ENCODE measurements at regions not wholly inside any gene's neighbourhood (a gene's known extent, or its start where the extent isn't known, plus 50 kb on each side); places are given as distances from the start of the nearest gene placed in this dataset.

GRCh38 chr3:117754058-117754457, 1044.5 kb downstream of the TUSC7 start:
- H3K4me3 ChIP-seq (ENCODE audit: low read length) = no peak overlapping the region
- TF ChIP-seq EZH2phosphoT487 (IDR thresholded peaks at IDR 0.05; ENCODE audit: borderline replicate concordance, low read length) = no peak
- TF ChIP-seq CTCF (conservative IDR thresholded peaks at IDR 0.05; ENCODE audit: low read depth, low read length) = no peak
- no peak for TF ChIP-seq EZH2 (IDR thresholded peaks at IDR 0.05; ENCODE audit: low read length, unreplicated experiment)

GRCh38 chr3:117754841-117755240, 1045.3 kb downstream of the TUSC7 start:
- Histone ChIP-seq H3K4me1 (ENCODE audit: insufficient read depth, low read length) (no peaks in the 10 kb centered on the region), H3K27ac (ENCODE audit: low read length) (no peak overlapping the region), H2AFZ (ENCODE audit: low read length) (no peak overlapping the region), H4K20me1 (ENCODE audit: low read length) (no peaks in the 10 kb centered on the region), H3K36me3 (ENCODE audit: low read depth, low read length) (no peaks in the 10 kb centered on the region), H3K4me3 (ENCODE audit: low read length) (no peak overlapping the region), H3K27me3 (ENCODE audit: low read length) (no peaks in the 10 kb centered on the region), H3K4me2 (ENCODE audit: low read length) (no peak overlapping the region), H3K9me2 (replicated peaks; ENCODE audit: low read length) (no peaks in the 10 kb centered on the region), H3K9me3 (ENCODE audit: low read length) (peaks cover 14% of the 10 kb centered on the region; the same call in 1 of the 2 replicates), H3K79me2 (ENCODE audit: low read length) (no peaks in the 10 kb centered on the region), H3F3A (ENCODE audit: low read length, unreplicated experiment) (no peaks in the 10 kb centered on the region), H3K9ac (ENCODE audit: low read length) (no peak overlapping the region)
- ATAC-seq = no peak
- ChIA-PET POLR2A (ENCODE audit: unreplicated experiment) (no interaction called here), CTCF (no interaction called here)
- DNase-seq = no peak
- intact Hi-C loops (cut with micrococcal nuclease) = no loop called here
- TF ChIP-seq CTCF (conservative IDR thresholded peaks at IDR 0.05; ENCODE audit: low read depth, low read length) = no peak
- no peak for TF ChIP-seq EZH2 (IDR thresholded peaks at IDR 0.05; ENCODE audit: low read length, unreplicated experiment)
- TF ChIP-seq EZH2phosphoT487 (IDR thresholded peaks at IDR 0.05; ENCODE audit: borderline replicate concordance, low read length) = no peak
- no TSS peak for BruUV-seq (replicated peaks)

More at GRCh38 chr3:117754058-117754457, 1044.5 kb downstream of the TUSC7 start:
- Histone ChIP-seq H4K20me1 (ENCODE audit: low read length) (no peaks in the 10 kb centered on the region), H3K4me1 (ENCODE audit: insufficient read depth, low read length) (no peaks in the 10 kb centered on the region), H3K9me2 (replicated peaks; ENCODE audit: low read length) (no peaks in the 10 kb centered on the region), H3F3A (ENCODE audit: low read length, unreplicated experiment) (no peaks in the 10 kb centered on the region), H3K36me3 (ENCODE audit: low read depth, low read length) (no peaks in the 10 kb centered on the region), H3K27me3 (ENCODE audit: low read length) (no peaks in the 10 kb centered on the region), H3K4me2 (ENCODE audit: low read length) (no peak overlapping the region), H3K79me2 (ENCODE audit: low read length) (no peaks in the 10 kb centered on the region), H3K9ac (ENCODE audit: low read length) (no peak overlapping the region), H2AFZ (ENCODE audit: low read length) (no peak overlapping the region), H3K27ac (ENCODE audit: low read length) (no peak overlapping the region), H3K9me3 (ENCODE audit: low read length) (peaks cover 11% of the 10 kb centered on the region; the same call in 1 of the 2 replicates)
- ChIA-PET CTCF (no interaction called here), POLR2A (ENCODE audit: unreplicated experiment) (no interaction called here)
- DNase-seq (no peak), ATAC-seq (no peak)
- intact Hi-C loops (cut with micrococcal nuclease) = no loop called here
- no TSS peak for BruUV-seq (replicated peaks)

- Histone ChIP-seq H3K4me2 (ENCODE audit: low read length) (no peak overlapping the region), H3K4me3 (ENCODE audit: low read length) (no peak overlapping the region), H3F3A (ENCODE audit: low read length, unreplicated experiment) (no peaks in the 10 kb centered on the region), H3K9ac (ENCODE audit: low read length) (no peak overlapping the region), H3K27me3 (ENCODE audit: low read length) (no peaks in the 10 kb centered on the region), H3K36me3 (ENCODE audit: low read depth, low read length) (no peaks in the 10 kb centered on the region), H3K79me2 (ENCODE audit: low read length) (no peaks in the 10 kb centered on the region), H4K20me1 (ENCODE audit: low read length) (no peaks in the 10 kb centered on the region), H3K9me2 (replicated peaks; ENCODE audit: low read length) (no peaks in the 10 kb centered on the region), H3K9me3 (ENCODE audit: low read length) (peaks cover 29% of the 10 kb centered on the region; the same call in 1 of the 2 replicates), H2AFZ (ENCODE audit: low read length) (no peak overlapping the region), H3K27ac (ENCODE audit: low read length) (no peak overlapping the region), H3K4me1 (ENCODE audit: insufficient read depth, low read length) (no peaks in the 10 kb centered on the region)
- intact Hi-C loops (cut with micrococcal nuclease) = no loop called here
- no TSS peak for BruUV-seq (replicated peaks)
- POLR2A ChIA-PET (ENCODE audit: unreplicated experiment) = no interaction called here
- TF ChIP-seq EZH2 (IDR thresholded peaks at IDR 0.05; ENCODE audit: low read length, unreplicated experiment) (no peak), CTCF (conservative IDR thresholded peaks at IDR 0.05; ENCODE audit: low read depth, low read length) (no peak), EZH2phosphoT487 (IDR thresholded peaks at IDR 0.05; ENCODE audit: borderline replicate concordance, low read length) (no peak)
- no peak for DNase-seq
- CTCF ChIA-PET = no interaction called here
- ATAC-seq = no peak
Measured at GRCh38 chr3:117756563-117756962, 1047.0 kb downstream of the TUSC7 start.

All from PC-3 (cell line).